ENCODE measurements at regions not wholly inside any gene's neighbourhood (a gene's known extent, or its start where the extent isn't known, plus 50 kb on each side); places are given as distances from the start of the nearest gene placed in this dataset.

- DNase-seq = no peak
Observed at GRCh38 chr3:72453706-72454105, 394.5 kb downstream of the SHQ1 start.

- no peak for DNase-seq
Observed at GRCh38 chr3:72452745-72453144, 395.5 kb downstream of the SHQ1 start.

- no peak for DNase-seq
Observed at GRCh38 chr3:72451841-72452240, 396.4 kb downstream of the SHQ1 start.

GRCh38 chr3:72449551-72449950 lies 398.7 kb downstream of the SHQ1 start:
- no peak for DNase-seq

GRCh38 chr3:72448858-72449257 lies 399.4 kb downstream of the SHQ1 start:
- no peak for DNase-seq

GRCh38 chr3:72448375-72448823 lies 399.8 kb downstream of the SHQ1 start:
- DNase-seq = no peak

- peak; percentile 71 for DNase-seq
Observed at GRCh38 chr3:72447059-72447946, 400.9 kb downstream of the SHQ1 start.

GRCh38 chr3:72446218-72447058 lies 401.8 kb downstream of the SHQ1 start, which contains the start of gene RYBP:
RYBP (minus strand) TSS chr3:72446621.
- no peak for DNase-seq

- no peak for DNase-seq
Observed at GRCh38 chr3:72445827-72446217, 402.4 kb downstream of the SHQ1 start.

GRCh38 chr3:72444656-72445223 lies 403.5 kb downstream of the SHQ1 start:
- DNase-seq = no peak

- DNase-seq = no peak
Observed at GRCh38 chr3:72442759-72443158, 405.5 kb downstream of the SHQ1 start.

- DNase-seq = no peak
Observed at GRCh38 chr3:72441284-72441994, 406.8 kb downstream of the SHQ1 start.

GRCh38 chr3:72440491-72440890 lies 407.8 kb downstream of the SHQ1 start:
- no peak for DNase-seq

- DNase-seq = no peak
Observed at GRCh38 chr3:72439321-72440183, 408.7 kb downstream of the SHQ1 start.

- no peak for DNase-seq
Observed at GRCh38 chr3:72437661-72438406, 410.4 kb downstream of the SHQ1 start.

- DNase-seq = no peak
Observed at GRCh38 chr3:72436863-72437592, 411.2 kb downstream of the SHQ1 start.

- DNase-seq = no peak
Observed at GRCh38 chr3:72434296-72434695, 413.9 kb downstream of the SHQ1 start.

GRCh38 chr3:72432246-72432645 lies 416.0 kb downstream of the SHQ1 start:
- DNase-seq = no peak

- DNase-seq = no peak
Observed at GRCh38 chr3:72429589-72430353, 418.5 kb downstream of the SHQ1 start.

Measured in NCI-H1092 treated with DMSO at 0.1 percent for 48 hours (cell line).